NCI-H146 treated with DMSO at 0.1 percent for 48 hours (cell line): ENCODE measurements at regions not wholly inside any gene's neighbourhood (a gene's known extent, or its start where the extent isn't known, plus 50 kb on each side); places are given as distances from the start of the nearest gene placed in this dataset.
"Not testable (repeated sequence)": the region's sequence is repeated elsewhere in the genome, so short reads cannot be mapped to it uniquely, and the experiment has no call there.

Experiments used
- DNase-seq: peaks from one replicate; lab custom pipeline; 2025; ENCODE audit not compliant: unreplicated experiment; lab: John Stamatoyannopoulos, UW

DNA sequence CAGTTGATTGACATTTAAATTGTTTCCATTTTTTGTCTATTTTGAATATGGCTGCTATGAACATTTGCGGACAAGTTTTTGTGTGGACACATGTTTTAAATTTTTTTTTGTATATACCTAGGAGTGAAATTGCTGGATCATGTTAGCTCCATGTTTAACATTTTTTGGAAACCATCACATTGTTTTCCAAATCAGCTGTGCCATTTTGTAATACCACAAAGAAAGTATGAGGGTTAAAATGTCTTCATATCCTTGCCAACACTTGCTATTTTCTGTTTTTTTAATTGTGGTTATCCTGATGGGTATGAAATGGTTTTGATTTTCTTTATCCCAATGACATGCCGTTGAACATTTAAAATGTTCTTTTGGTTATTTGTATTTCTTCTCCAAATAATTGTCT lies 52.1 kb downstream of the CARTPT start:
- DNase-seq = no peak

DNA sequence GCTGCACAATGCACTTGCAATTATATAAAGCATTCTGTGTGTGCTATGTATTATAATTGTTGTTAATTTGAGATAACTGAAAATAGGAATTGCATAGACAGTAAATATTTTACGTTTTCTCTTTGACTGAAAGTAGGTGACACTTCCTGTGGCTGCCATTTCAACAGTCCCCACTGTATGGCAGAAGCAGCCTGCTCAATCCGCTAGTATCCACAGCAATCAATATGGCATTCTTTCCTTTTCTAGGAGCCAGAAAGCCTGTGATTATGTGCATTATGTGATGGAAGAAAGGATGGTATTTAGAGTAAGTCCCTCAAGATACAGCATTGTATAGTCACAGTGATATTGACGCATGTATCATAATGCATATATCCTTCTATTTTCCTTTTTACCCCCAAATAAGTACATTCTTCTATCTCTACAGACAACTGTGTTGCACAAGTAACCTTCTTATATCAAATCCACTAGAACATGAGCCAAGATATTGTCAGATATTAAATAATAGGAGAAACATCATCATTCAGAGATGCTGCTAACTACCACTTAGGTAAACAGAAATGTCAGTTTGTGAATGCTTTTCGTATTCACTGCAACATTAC lies 59.7 kb downstream of the CARTPT start:
- peak; percentile 44 for DNase-seq

DNA sequence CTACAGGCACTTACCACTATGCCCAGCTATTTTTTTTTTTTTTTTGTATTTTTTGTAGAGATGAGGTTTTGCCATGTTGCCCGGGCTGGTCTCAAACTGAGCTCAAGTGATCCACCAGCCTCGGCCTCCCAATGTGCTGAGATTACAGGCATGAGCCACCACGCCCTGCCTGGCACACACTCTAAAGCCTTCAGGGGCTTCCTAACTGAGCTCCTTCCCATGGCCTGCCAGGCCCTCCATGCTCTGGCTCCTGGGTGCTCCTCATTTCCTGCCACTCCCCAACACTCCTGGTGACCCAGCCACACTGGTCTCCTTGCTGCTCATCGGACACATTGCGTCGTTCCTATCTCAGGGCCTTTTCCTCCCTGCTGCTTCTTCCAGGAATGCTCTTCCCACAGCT lies 61.5 kb downstream of the CARTPT start:
- DNase-seq = no peak

DNA sequence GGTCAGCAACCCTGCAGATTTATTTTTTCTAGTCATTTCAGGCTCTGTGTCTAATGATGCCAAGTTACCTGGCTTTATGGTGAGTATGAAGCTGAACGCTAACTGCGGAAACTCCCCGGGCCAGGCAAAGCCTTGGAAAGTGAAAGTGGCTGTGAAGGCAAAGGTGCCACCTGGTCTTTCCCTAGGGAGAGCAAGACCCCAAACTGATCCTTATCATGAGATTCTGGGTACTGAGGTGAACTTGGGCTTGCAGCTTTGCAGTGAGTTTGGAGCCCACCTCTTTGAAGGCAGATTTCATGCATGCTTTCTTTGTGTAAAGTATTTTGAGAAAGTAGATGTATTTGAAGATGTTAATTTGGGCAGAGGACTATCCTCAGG lies 63.3 kb downstream of the CARTPT start:
- no peak for DNase-seq

DNA sequence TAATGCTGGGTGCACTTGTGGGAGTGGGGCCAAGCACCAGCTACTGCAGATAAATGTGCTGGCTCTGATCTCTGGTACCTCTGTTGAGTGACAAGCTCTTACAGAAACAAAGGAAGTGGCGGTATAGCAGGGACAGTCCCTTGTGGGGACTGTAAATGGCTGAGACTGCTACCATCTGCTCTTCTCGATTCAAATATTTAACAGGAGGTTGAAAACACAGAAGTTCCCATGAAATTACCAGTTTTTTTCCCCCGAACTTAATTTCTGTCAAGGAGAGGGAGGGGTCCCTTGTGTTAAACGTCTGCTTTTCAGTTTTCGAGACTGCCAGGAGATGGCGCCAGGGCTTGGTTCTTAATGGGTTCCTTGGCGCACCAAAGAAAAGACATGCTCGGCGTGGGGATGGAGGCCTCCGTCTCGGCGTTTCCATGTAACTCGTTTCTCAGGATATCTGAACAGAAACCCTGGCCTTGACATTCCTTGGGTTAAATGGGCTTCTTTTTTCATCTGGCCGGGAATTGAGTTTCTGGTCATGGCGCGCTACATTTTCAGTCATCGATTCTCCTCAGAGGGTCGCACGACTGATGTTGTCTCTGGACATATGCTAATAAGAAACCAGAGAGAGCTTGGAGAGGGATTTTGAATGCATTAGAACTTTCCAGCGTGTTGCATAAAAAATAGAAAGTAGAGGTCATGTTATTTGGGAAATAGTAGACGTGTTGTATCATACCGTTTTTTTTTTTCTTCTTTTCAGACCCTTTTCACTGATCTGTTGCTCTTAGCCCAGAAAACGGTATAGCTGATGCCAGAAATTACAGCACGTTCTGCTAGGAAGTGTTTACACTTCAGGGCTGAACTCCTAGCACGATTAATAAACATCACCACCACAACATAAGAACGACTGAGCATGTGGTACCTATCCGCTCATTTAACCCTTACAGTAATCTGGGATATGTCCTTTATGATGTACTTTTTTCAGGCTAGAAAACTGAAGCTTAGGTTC lies 64.0 kb downstream of the CARTPT start:
- peak; percentile 80 for DNase-seq

DNA sequence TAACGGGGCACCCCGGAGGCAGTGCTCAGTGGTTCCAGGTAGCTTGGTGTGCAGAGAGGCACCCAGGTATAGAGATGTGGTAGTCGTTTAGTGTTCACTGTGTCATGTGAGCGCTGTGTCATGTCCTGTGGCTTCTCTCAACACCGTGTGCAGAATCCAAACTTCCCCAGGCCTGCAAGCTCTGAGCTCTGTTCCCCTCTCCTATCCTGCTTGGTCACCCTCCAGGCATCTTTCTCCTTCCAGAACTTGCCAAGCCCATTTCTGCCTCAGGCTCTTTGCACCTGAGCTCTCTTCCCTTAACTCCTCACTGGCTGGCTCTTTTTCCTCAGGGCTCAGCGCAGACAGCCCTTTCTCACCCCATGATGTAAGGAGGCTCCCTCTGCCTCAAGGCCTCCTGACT lies 64.8 kb downstream of the CARTPT start:
- DNase-seq = no peak

DNA sequence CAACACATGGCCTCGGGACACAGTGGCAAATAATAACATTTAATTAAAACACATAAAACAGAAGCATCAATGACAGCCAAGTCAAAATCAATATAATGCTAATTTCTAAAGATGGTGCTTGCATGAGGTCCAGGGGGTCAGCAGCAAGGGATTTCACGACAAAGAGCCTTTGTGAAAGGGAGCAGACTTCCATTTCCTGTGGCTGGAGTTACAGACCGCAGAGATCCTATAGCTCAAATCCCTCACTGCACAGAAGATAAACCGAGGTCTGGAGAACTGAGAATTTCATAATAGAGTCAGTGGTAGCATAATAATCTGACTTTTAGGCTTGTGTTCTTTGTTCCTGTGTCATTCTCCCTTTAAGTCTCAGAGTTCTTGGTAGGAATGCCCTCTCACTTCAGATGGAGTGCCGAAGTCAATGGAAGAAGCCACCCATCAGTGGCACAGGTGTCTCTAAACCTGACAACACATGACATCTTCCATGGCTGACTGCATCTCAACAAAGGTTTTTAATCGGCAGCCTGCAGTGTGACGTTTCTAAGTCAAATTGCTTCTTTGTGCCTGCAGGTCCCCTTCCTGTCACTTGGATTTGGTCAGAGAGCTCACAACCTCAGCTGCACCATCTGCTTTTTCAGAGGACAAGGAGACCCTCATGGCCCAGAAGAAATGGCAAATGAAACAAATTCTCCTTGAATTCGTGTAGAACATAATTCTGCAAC lies 67.4 kb downstream of the CARTPT start:
- peak; percentile 98 for DNase-seq

DNA sequence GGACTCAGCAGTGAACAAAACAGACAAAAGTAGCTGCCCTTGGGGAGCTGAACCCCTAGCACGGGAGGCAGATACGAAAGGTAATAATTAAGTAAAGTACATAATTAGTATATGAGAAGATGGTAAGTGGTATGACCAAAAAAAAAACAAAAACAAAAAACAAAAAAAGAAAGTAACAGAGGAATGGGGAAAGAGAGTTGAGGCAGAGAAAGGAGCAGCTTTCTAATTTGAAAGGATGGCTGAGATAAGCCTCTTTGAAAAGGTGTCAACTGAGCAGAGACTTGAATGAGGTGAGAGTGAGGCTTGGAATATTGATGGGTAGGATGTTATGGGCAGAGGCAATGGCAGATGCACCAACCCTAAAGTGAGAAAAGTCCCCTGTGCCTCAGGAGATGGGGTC lies 69.7 kb downstream of the CARTPT start:
- no peak for DNase-seq

DNA sequence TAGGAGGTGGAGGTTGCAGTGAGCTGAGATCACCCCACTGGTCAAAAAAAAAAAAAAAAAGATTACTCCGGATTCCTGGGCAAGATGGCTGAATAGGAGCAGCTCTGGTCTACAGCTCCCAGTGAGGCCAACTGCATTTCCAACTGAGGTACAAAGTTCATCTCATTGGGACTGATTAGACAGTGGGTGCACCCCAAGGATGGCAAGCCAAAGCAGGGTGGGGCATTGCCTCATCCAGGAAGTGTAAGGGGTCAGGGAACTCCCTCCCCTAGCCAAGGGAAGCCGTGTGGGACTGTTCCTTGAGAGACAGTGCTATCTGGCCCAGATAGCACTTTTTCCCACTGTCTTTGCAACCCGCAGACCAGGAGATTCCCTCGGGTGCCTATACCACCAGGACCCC lies 70.7 kb downstream of the CARTPT start:
- DNase-seq = no peak

DNA sequence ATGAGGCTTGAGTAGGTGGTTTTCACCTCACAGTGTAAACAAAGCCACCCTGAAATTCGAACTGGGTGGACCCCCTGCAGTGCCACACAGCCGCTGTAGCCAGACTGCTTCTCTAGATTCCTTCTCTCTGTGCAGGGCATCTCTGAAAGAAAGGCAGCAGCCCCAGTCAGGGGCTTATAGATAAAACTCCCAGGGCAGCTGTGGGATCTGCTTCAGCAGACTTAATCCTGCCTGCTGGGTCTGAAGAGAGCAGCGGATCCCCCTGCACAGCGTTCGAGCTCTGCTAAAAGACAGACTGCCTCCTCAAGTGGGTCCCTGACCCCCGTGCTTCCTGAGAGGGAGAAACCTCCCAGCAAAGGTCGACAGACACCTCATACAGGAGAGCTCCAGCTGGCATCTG lies 71.4 kb downstream of the CARTPT start:
- DNase-seq = peak; percentile 24

DNA sequence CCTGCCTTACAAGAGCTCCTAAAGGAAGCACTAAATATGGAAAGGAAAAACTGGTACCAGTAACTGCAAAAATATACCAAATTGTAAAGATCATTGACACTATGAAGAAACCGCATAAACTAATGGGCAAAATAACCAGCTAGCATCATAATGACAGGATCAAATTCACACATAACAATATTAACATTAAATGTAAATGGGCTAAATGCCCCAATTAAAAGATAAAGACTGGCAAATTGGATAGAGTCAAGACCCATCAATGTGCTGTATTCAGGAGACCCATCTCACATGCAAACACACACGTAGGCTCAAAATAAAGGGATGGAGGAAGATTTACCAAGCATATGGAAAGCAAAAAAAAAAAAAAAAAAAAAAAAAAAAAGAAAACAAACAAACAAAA lies 73.0 kb downstream of the CARTPT start:
- not testable (repeated sequence) for DNase-seq

DNA sequence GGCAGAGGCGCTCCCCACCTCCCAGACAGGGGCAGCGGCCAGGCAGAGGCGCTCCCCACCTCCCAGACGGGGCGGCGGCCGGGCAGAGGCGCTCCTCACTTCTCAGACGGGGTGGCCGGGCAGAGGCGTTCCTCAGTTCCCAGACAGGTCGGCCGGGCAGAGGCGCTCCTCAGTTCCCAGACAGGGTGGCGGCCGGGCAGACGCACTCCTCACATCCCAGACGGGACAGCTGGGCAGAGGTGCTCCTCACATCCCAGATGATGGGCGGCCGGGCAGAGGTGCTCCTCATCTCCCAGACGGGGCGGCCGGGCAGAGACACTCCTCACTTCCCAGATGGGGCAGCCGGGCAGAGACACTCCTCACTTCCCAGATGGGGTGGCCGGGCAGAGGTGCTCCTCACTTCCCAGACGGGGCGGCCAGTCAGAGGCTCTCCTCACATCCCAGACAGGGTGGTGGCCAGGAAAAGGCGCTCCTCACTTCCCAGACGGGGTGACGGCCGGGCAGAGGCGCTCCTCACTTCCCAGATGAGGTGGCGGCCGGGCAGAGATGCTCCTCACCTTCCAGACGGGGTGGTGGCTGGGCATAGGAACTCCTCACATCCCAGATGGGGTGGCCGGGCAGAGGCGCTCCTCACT lies 75.1 kb downstream of the CARTPT start:
- no peak for DNase-seq

DNA sequence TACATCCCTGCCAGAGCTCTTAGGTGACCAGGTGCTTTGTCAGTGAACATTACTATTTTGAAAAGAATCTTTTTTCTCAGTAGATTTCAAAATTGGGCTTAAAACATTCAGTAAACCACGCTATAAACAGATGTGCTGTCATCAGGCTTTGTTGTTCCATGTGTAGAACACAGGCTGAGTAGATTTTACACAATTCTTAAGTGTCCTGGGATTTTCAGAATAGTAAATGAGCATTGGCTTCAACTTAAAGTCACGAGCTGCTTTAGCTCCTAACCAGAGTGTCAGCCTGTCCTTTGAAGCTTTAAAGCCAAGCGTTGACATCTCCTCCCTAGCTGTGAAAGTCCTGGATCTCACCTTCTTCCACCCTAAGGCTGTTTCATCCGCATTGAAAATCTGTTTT lies 83.6 kb downstream of the CARTPT start:
- no peak for DNase-seq

DNA sequence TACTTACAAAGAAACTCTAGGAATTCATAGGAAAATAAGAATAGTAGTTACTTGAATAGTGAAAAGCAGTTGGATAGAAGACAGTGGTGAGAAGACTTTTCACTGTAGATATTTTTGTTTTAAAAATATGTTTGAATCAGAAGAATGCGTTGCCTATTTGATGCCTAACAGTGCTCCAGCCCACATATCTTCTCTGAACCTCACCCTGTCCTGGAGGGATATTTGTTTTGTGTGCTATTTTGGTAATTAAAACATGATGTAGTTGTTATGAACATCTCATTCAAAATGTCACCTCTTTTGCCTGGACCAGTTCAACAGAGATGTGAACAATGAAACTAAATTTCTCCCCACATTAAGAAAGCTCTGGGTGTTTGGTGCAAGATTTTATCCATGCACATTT lies 87.6 kb downstream of the CARTPT start:
- no peak for DNase-seq

DNA sequence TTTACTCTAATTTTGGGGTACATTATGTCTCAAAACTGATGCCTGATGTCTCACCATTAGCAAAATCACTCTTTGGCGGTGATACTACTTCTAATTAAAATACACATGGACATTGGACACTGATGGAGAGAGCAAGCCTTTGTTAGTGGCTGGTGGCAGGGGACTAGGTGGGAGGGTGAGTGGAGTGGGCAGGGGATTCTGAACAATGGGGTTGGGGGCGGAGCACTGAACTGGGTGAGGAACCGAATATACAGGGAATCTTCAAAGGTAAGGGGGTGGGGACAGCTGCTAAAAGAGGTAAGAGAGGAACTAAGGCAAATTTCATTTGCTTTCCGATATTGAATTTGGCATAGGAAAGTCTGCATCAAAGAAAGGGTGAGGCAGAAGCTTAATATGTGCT lies 88.8 kb downstream of the CARTPT start:
- DNase-seq = peak; percentile 82

DNA sequence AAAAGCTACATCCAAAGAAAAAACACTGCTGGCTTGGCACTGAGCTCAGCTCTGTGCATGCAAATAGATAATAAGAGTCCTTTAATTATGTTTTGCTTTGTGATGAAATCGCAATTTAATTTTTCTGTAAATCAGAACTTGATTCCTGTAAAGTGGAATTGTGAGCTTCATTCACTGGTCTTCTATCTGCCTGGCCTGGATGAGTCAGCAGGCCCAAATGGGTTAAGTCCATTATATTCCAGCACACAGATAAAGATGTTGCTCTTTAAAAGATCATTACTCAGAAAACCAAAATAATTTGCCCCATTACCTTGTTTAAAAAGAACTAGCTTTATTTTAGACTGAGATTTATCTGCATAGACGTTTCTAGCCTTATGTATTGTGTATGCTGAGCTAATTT lies 90.4 kb downstream of the CARTPT start:
- no peak for DNase-seq

DNA sequence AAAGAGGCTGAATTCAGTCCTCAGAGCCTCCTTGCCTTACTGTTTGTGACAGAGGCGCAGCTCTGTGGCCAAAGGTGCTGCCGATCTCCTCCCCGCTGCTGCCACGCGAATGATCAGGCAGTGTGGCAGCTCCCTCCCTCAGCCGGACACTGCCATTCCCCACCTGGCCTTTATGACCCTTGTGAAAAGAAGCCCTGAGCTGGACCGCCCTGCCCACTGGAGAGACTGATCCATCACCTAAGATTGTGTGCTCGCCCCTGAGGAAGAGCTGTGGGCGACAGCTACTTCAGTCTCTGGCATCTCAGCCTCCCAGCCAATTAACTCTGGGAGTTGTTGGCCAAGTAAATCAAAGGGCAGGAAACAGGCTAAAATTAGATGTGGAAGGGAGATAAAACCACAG lies 90.9 kb downstream of the CARTPT start:
- peak; percentile 74 for DNase-seq

DNA sequence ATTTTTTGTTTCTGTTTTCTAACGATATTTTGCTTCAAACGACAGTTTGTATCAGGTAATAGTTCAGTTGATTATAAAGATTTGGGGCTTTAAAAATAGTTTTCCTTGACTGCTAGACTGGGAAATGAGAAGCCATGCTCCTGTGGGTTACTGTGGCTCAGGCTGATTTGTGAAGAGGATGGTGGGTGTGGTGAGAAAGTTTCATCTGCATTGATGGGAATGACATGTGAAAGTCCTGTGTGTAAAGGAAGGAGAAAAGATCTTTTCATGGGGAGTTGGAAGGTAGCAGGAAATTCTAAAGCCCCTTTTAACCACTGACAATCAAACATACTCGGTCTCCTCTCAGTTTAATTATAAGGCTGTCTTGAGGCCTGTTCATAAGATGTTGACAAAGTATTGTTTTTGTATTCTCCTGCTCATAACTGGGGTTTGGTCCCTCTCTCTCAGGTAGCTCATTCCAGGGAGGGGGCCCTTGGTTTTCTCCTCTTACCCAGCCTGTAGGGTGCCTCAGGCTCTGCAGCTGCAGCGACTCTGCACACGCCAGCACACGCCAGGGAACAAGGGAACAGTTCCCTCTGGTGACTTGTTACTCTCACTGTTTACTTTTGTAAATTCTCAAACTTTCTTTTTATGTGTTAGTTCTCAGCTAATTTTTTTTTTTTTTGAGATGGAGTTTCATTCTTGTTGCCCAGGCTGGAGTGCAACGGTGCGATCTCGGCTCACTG lies 91.6 kb downstream of the CARTPT start:
- peak; percentile 59 for DNase-seq

DNA sequence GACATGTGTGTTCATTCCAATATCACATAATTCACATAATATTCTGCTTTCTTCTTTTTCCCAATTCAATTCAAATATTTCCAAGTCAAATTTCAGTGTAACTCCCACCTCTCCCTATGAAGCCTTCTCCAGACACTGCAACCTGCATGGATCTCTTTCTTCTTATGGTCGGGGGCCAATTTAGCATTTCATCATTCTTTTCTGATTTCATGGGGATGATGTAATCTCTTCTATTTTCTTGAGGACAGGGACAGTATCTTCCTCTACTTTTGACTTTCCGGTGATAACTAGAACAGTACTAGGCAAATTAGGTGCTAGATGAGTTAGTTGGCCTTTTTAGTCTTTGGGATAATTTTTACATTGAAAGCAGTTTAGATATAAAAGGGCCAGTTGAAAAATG lies 92.7 kb downstream of the CARTPT start:
- no peak for DNase-seq

DNA sequence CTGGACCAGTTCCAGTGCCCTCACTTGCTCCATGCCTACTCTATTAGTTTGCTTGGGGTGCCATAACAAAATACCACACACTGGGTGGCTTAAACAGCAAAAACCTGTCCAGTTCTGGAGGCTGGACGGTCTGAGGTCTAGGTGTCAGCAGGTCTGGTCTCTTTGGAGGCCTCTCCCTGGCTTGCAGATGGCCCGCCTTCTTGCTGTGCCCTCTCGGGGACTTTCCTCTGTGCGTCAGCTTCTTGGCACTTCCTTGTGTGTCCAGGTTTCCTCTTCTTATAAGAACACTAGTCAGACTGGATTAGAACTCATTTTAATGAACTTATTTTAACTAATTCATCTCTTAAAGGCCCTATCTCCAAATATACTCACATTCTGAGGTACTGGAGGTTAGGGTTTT lies 97.2 kb downstream of the CARTPT start:
- DNase-seq = no peak

DNA sequence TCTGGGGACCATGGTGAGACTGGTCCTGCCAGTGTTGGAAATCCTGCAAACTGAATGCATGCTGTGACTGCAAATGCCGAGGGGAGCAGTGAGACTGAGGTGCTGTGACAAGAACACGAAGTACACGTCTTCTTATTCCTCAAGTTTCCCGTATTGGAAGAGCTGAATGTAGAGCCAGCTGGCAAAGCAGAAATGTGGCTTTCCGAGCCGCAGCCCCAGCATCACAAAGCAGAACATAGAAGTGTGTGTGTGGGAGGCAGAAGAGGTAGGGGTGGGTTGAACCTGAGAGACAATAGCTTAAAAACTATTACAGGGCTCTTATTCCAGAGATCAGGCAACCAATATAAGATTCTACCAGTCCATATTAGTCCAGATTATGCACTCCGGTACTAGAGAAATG lies 98.8 kb downstream of the CARTPT start:
- DNase-seq = no peak
